Mesendoderm (in vitro differentiated cells): ENCODE measurements at regions not wholly inside any gene's neighbourhood (a gene's known extent, or its start where the extent isn't known, plus 50 kb on each side); places are given as distances from the start of the nearest gene placed in this dataset.
A peak's percentile ranks its signal among the peaks of the same experiment; 100 is the strongest.
"Not testable (repeated sequence)": the region's sequence is repeated elsewhere in the genome, so short reads cannot be mapped to it uniquely, and the experiment has no call there.

Source experiments
- DNase-seq: peaks from one replicate; pipeline ENCODE4 v3.0.0; 2013
- H2AK5ac ChIP-seq: 2 replicates; pipeline ENCODE4 v1.6.1; 2013; ENCODE audit warnings: low read length, inconsistent platforms
- H2BK120ac ChIP-seq: 2 replicates; pipeline ENCODE4 v1.6.1; 2013; ENCODE audit warnings: low read depth, mild to moderate bottlenecking, low read length, moderate library complexity, mixed read lengths
- H2BK15ac ChIP-seq: replicated peaks from 2 replicates; pipeline ENCODE4 v1.6.1; 2013; ENCODE audit warnings: low read depth, mild to moderate bottlenecking, moderate library complexity
- H2BK5ac ChIP-seq: 2 replicates; pipeline ENCODE4 v1.6.1; 2013; ENCODE audit warnings: low read length, inconsistent platforms
- H3K18ac ChIP-seq: 2 replicates; pipeline ENCODE4 v1.6.1; 2013; ENCODE audit warnings: mild to moderate bottlenecking, low read length, mixed read lengths
- H3K23ac ChIP-seq: one replicate; pipeline ENCODE4 v1.6.1; 2013; ENCODE audit warnings: low read length
- H3K27ac ChIP-seq: 2 replicates; pipeline ENCODE4 v1.5.1; 2013; ENCODE audit warnings: low read depth, mild to moderate bottlenecking, inconsistent platforms, low read length, moderate library complexity
- H3K27me3 ChIP-seq: 2 replicates; pipeline ENCODE4 v1.6.1; 2013; ENCODE audit warnings: low read length, control low read depth, mild to moderate bottlenecking, inconsistent platforms; ENCODE audit not compliant: insufficient read depth, poor library complexity
- H3K36me3 ChIP-seq: 2 replicates; pipeline ENCODE4 v1.6.1; 2013; ENCODE audit warnings: low read length, inconsistent platforms; ENCODE audit not compliant: control insufficient read depth, insufficient read depth
- H3K4ac ChIP-seq: one replicate; pipeline ENCODE4 v1.6.1; 2013; ENCODE audit warnings: low read depth, mild to moderate bottlenecking, low read length, moderate library complexity
- H3K4me1 ChIP-seq: 2 replicates; pipeline ENCODE4 v1.6.1; 2013; ENCODE audit warnings: low read depth, low read length, inconsistent platforms; ENCODE audit not compliant: control insufficient read depth
- H3K4me2 ChIP-seq: 2 replicates; pipeline ENCODE4 v1.6.1; 2013; ENCODE audit warnings: low read length
- H3K4me3 ChIP-seq: 2 replicates; pipeline ENCODE4 v1.5.1; 2013; ENCODE audit warnings: mild to moderate bottlenecking, low read length
- H3K56ac ChIP-seq: one replicate; pipeline ENCODE4 v1.6.1; 2013; ENCODE audit warnings: low read length
- H3K79me1 ChIP-seq: 2 replicates; pipeline ENCODE4 v1.6.1; 2013; ENCODE audit warnings: low read length, inconsistent platforms
- H3K79me2 ChIP-seq: 2 replicates; pipeline ENCODE4 v1.6.1; 2013; ENCODE audit warnings: mild to moderate bottlenecking, low read length; ENCODE audit not compliant: control insufficient read depth, insufficient read depth
- H3K9ac ChIP-seq: 2 replicates; pipeline ENCODE4 v1.6.1; 2013; ENCODE audit warnings: low read length, inconsistent platforms
- H4K5ac ChIP-seq: one replicate; pipeline ENCODE4 v1.6.1; 2013; ENCODE audit warnings: low read length
- H4K8ac ChIP-seq: one replicate; pipeline ENCODE4 v1.6.1; 2013; ENCODE audit warnings: low read depth, mild to moderate bottlenecking, control low read depth, low read length, moderate library complexity
- WGBS: extraction: QIAGEN DNeasy Blood & Tissue Kit; methylation state at CpG from one replicate; pipeline ENCODE4 v1.1.7; 2013; ENCODE audit warnings: low lambda C conversion rate, missing lambda C conversion rate; ENCODE audit not compliant: insufficient coverage; ENCODE audit errors: extremely low coverage; 5-methylcytosine and 5-hydroxymethylcytosine counted together

DNA sequence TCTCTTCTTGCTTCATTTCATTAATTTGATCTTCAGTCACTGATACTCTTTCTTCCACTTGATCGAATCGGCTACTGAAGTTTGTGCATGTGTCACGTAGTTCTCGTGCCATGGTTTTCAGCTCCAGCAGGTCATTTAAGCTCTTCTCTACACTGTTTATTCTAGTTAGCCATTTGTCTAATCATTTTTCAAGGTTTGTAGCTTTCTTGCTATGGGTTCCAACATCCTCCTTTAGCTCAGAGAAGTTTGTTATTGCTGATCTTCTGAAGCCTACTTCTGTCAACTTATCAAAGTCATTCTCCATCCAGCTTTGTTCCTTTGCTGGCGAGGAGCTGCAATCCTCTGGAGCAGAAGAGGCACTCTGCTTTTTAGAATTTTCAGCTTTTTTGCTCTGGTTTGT is 180.0 kb upstream of the TMEM196 start:
- not testable (repeated sequence) for H2AK5ac ChIP-seq, H3K4me1 ChIP-seq, H3K27me3 ChIP-seq, H2BK15ac ChIP-seq, H3K4me2 ChIP-seq, DNase-seq, H3K79me2 ChIP-seq, H3K4ac ChIP-seq, H4K8ac ChIP-seq, H3K18ac ChIP-seq, H3K79me1 ChIP-seq, H3K56ac ChIP-seq, H4K5ac ChIP-seq, H2BK5ac ChIP-seq, H3K4me3 ChIP-seq, H3K27ac ChIP-seq, H3K23ac ChIP-seq, H3K36me3 ChIP-seq, H2BK120ac ChIP-seq, H3K9ac ChIP-seq
- no CpG with 5 or more reads among the region's 5 CpGs for WGBS

- Histone ChIP-seq H3K23ac (no peak overlapping the region), H3K79me2 (no peaks in the 10 kb centered on the region), H2BK15ac (no peak overlapping the region), H3K79me1 (no peaks in the 10 kb centered on the region), H3K4me1 (no peaks in the 10 kb centered on the region), H3K4me3 (no peak overlapping the region), H4K5ac (no peak overlapping the region), H3K27me3 (no peaks in the 10 kb centered on the region), H2AK5ac (no peak overlapping the region), H2BK5ac (no peak overlapping the region), H2BK120ac (no peak overlapping the region), H3K56ac (no peak overlapping the region), H3K4me2 (no peak overlapping the region), H3K9ac (no peak overlapping the region), H3K18ac (no peak overlapping the region), H3K36me3 (no peaks in the 10 kb centered on the region), H3K27ac (no peak overlapping the region), H3K4ac (no peak overlapping the region), H4K8ac (no peak overlapping the region)
- WGBS: no CpG with 5 or more reads among the region's 3 CpGs
- DNase-seq: no peak
Measured at GRCh38 chr7:19948160-19948559, 174.7 kb upstream of the TMEM196 start.

DNA sequence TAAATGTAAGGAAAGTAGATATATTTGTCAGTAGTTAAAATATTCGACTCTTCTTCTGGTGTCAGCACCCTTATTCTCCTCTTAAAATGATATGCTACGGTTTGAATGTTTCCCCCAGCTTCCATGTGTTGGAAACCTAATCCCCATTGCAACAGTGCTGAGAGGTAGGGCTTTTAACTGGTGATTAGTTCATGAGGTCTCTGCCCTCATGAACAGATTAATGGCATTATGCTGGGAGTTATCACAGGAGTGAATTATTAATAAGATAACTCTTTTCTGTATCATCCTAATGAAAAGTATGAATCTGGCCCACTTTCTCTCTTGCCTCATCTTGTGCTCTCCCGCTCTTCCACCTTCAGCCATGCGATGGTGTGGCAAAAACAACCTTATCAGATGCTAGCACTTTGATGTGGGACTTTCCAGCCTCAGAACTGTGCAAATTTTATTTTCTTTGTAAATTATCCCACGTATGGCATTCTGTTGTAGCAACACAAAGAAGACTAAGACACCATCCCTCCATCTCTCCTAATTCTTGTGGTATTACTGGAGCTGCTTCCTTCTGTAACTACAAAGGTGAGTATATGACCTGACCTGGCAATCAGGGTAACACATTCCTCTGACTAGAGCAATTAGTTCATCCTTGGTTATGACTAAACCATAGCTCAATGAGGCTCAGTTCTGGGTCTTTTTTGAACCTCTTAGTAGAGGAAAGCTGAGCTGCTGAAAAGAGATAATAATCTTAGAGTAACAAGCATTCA is 171.1 kb upstream of the TMEM196 start:
- H3K4me1 ChIP-seq: no peaks in the 10 kb centered on the region
- H4K8ac ChIP-seq: no peak overlapping the region
- H3K9ac ChIP-seq: no peak overlapping the region
- H3K36me3 ChIP-seq: no peaks in the 10 kb centered on the region
- no peaks in the 10 kb centered on the region for H3K79me1 ChIP-seq
- no peak overlapping the region for H3K18ac ChIP-seq
- no peak overlapping the region for H3K4ac ChIP-seq
- no peak overlapping the region for H2BK5ac ChIP-seq
- H3K23ac ChIP-seq: no peak overlapping the region
- no peak overlapping the region for H2AK5ac ChIP-seq
- WGBS: no CpG with 5 or more reads among the region's 5 CpGs
- H3K27me3 ChIP-seq: no peaks in the 10 kb centered on the region
- DNase-seq: no peak
- no peak overlapping the region for H3K4me3 ChIP-seq
- no peak overlapping the region for H3K27ac ChIP-seq
- no peak overlapping the region for H3K4me2 ChIP-seq
- no peak overlapping the region for H2BK120ac ChIP-seq
- H4K5ac ChIP-seq: no peak overlapping the region
- H2BK15ac ChIP-seq: no peak overlapping the region
- H3K79me2 ChIP-seq: no peaks in the 10 kb centered on the region
- no peak overlapping the region for H3K56ac ChIP-seq

- no peaks in the 10 kb centered on the region for H3K79me2 ChIP-seq
- no peak overlapping the region for H3K4me2 ChIP-seq
- H3K36me3 ChIP-seq: no peaks in the 10 kb centered on the region
- no peak overlapping the region for H2BK120ac ChIP-seq
- H3K4me1 ChIP-seq: no peaks in the 10 kb centered on the region
- DNase-seq: peak; percentile 8
- H3K4me3 ChIP-seq: no peak overlapping the region
- no peak overlapping the region for H2BK15ac ChIP-seq
- H3K79me1 ChIP-seq: no peaks in the 10 kb centered on the region
- H3K27me3 ChIP-seq: no peaks in the 10 kb centered on the region
- H3K18ac ChIP-seq: no peak overlapping the region
- no peak overlapping the region for H3K4ac ChIP-seq
- no peak overlapping the region for H3K56ac ChIP-seq
- no peak overlapping the region for H2BK5ac ChIP-seq
- no peak overlapping the region for H4K5ac ChIP-seq
- no peak overlapping the region for H3K27ac ChIP-seq
- no peak overlapping the region for H4K8ac ChIP-seq
- no peak overlapping the region for H3K23ac ChIP-seq
- no peak overlapping the region for H2AK5ac ChIP-seq
- no peak overlapping the region for H3K9ac ChIP-seq
Measured at GRCh38 chr7:19939746-19940145, 166.3 kb upstream of the TMEM196 start.

GRCh38 chr7:19932549-19933249 is 159.3 kb upstream of the TMEM196 start:
- no CpG with 5 or more reads among the region's 4 CpGs for WGBS
- H3K79me1 ChIP-seq: no peaks in the 10 kb centered on the region
- no peak overlapping the region for H2BK15ac ChIP-seq

More at GRCh38 chr7:19932549-19933249, 159.3 kb upstream of the TMEM196 start:
- no peak overlapping the region for H3K4ac ChIP-seq
- H3K4me3 ChIP-seq: no peak overlapping the region
- H3K79me2 ChIP-seq: no peaks in the 10 kb centered on the region
- H3K9ac ChIP-seq: no peak overlapping the region
- no peak overlapping the region for H3K4me2 ChIP-seq
- no peak overlapping the region for H3K27ac ChIP-seq
- no peak overlapping the region for H4K5ac ChIP-seq
- H3K18ac ChIP-seq: no peak overlapping the region
- no peak overlapping the region for H2AK5ac ChIP-seq
- H3K23ac ChIP-seq: no peak overlapping the region
- no peaks in the 10 kb centered on the region for H3K36me3 ChIP-seq
- no peak for DNase-seq
- no peak overlapping the region for H4K8ac ChIP-seq
- H2BK120ac ChIP-seq: no peak overlapping the region
- H3K56ac ChIP-seq: no peak overlapping the region
- H3K27me3 ChIP-seq: no peaks in the 10 kb centered on the region
- no peaks in the 10 kb centered on the region for H3K4me1 ChIP-seq
- H2BK5ac ChIP-seq: no peak overlapping the region
